ENCODE measurements at regions not wholly inside any gene's neighbourhood (a gene's known extent, or its start where the extent isn't known, plus 50 kb on each side); places are given as distances from the start of the nearest gene placed in this dataset.

DNA sequence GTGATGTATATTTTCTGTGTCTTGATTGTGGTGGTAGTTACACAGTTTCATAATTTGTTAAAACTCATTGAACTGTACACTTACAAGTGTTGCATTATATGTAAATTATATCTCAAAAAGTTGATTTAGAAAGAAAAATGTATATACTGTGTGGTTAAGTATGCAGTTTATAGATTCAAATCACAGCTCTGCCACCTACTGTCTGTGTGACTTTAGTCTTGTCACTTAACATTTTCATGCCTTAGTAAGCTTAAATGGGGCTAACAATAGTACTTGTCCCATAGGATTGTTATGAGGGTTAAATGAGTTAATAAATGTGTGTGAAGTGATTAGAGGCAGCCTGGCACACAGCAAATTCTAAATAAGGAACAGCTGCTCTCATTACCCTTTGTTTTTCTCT, 120.9 kb upstream of the P2RY1 start:
- no peak for DNase-seq (ENCODE audit: low read depth in 3 of 3, low spot score in 1 of 3)

DNA sequence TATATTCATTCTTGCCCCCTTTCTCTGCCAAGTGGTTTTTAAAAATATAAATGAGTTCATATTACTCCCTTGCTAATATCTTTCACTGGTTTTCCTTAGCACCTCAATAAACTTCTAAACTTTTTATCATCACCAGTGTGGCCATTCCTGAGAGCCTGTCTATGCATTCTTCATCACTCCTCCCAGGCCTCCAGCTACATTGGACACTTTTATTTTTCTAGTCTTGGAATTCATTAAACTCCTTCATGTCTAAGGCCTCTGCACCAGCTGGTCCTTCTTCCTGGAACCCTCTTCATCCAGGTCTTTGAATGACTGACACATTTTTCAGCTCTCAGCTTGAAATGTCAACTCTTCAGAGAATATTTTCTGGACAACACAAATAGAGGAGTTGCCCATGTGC, 120.4 kb upstream of the P2RY1 start:
- no peak for DNase-seq (ENCODE audit: low read depth in 3 of 3, low spot score in 1 of 3)

DNA sequence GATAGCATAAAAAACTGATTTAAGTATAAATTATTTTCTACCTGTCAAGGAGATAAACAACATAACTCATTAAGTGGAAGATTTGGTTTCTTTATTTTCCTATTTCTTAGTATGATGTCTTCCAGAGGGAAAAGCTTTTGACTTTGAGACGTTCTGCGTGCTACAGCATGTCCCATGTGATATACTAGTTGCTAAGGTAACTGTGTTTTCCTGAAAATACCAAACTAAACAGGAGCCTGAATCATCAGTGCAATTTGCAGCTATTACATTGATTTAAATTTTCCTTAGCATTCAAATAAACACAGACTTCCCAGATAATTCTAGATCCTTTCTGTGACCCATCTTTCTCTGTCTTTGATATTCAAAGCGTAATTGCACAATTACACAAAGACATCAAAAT, 117.7 kb upstream of the P2RY1 start:
- no peak for DNase-seq (ENCODE audit: low read depth in 3 of 3, low spot score in 1 of 3)

DNA sequence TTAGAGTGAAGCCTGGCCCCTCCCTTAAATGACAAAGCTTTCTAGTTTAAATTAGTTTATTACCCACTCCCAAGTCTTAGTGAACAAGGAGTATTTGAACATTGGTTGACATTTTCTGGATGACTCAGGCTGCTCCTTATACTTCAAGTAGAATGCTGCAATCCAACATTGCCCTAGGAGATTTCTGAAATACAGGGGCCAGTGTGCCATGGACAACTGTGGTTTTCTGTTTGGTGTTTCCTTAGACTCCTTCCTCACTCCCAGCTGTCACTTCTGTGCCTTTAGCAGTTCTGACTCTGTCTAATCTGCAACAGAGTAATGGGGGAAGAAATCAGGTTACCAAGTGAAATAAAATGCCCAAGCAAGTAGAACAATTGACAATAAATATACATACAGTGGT, 116.1 kb upstream of the P2RY1 start:
- no peak for DNase-seq (ENCODE audit: low read depth in 3 of 3, low spot score in 1 of 3)

DNA sequence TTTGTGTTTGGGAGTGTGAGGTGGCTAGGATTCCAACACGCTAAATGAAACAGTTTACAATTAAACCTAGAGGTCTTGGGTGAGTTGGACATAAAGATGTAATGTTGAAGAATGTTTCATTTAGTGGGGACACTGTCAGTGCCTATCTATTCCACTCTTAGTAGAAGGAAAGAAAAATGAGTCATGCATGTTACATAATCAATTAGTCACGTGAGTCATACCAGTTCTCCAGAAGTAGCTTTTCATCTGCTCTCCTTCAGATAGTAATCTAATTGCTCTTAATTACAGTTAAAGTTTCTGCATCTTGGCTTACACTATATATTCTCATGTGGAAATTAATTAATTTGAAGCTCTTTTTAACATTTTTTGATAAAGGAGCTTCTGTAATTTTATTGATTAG, 115.7 kb upstream of the P2RY1 start:
- no peak for DNase-seq (ENCODE audit: low read depth in 3 of 3, low spot score in 1 of 3)

DNA sequence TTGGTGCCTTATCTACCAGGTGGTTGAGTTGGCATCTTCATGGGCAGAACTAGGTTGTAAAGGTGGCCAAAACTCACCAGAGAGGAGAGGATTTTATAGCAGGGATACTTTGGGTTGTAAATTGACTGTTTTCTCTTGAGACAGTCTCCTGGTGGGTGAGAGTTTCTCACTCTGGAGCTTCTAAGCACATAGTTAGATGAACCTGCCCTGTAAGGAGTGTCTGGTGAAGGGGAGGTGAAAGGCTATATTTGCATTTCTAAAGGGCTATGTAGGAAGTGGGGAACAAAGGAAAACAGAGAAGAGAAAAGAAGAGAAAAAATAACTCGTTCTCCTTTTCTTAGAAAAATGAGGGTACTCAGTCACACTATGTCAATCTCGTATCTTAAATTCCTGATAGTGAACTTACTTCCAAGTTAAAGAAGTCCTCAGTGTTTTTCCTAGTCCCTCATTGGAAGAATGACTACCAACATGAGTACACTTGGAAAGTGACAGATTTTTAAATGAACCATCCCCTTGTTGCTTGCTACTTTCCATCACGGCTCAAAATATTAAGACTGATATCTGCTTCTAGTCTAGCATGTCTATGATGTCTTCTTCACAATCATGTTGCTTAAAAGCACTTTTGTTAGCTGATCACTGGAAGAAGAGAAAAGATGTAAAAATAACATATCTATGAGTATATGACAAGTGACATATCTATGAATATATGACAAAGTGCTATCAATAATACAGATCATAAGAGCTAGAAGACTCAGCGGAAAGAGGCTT, 113.8 kb upstream of the P2RY1 start:
- no peak for DNase-seq (ENCODE audit: low read depth in 3 of 3, low spot score in 1 of 3)

DNA sequence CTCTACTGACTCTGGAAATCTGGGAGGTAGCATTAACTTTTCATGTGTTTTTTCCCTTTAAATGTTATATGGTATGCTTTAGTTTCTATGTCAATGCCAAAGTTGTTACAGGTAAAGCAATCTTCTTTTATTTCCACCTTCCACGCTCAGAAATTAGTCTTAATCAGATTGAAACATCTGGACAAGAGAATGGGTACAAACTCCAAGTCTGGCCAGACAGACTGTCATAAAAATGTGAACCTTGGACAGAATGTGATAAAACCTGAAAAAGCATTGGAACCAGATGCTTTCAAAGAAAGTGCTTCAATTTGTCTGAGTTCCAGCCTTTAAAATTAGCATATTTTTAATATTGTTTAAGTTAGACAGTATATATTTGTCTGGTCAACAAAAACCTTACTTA, 110.7 kb upstream of the P2RY1 start:
- no peak for DNase-seq (ENCODE audit: low read depth in 3 of 3, low spot score in 1 of 3)

DNA sequence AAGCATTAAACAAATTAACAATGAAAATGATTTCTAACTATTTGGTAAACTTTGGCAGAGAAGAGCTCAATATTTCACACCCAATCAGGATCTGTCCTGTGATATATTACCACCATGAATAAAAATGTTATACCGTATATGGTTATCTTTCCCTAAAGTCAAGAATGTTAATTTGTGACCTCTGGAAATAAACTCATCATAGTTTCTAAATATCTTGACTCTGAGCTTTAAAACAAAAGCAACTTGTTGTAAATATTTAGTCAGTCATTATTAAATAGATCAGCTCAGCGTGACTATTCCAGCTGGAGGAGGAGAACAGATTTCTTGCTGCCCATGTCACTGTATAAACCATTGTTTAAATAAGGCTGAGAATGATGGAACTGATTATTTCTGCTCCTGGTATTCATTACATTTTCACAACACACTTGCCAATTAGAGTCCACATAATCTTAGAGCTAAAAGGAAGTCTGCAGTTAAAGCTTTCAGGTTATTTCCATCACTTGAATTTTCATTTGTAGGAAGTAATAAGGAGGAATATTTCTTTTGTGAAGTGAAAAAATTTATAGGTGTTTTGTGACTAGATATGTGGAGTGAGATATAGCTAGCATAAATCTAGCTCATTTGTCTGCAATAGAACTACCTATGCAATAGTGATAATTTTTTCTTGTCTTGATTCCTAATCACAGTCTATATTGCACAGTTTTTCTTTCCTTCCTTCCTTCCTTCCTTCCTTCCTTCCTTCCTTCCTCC, 106.5 kb upstream of the P2RY1 start:
- no peak for DNase-seq (ENCODE audit: low read depth in 3 of 3, low spot score in 1 of 3)

DNA sequence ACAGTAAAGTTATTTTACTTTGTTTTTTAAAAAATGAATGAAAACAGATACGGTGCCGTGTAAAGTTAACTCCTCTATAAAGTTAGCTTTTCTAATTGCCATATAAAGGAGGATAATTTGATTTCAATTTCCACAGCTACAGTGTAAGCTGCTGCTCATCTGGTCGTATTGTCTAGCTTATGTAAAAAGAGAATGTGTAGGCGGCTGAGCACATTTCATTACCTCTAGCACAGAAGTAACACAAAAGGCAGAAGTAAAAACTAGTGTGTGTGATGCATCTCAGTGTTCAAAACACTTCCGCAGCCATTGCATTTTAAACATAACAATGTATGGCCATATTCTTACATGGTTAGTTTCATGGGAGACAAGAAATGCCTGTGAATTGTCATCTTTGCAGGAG, 105.0 kb upstream of the P2RY1 start:
- DNase-seq (ENCODE audit: low read depth in 3 of 3, low spot score in 1 of 3), result no peak

DNA sequence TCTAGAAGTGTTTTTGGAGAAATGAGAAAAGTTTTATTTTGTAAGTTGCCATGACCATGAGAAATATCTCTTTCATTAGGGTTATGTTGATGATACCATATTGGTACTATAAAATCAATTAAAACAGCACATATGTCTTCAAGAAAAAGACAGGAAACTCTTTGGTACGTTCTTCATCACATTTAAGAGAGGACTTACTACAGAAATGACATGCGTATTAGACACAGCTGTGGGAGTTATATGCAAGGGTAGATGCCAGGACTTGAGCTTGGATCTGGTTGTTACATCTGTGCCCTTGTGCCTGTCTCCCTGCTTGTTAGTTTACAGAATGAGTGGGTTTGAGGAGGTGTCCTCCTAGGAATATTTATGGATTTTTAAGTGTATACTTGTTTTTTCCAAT, 103.4 kb upstream of the P2RY1 start:
- DNase-seq (ENCODE audit: low read depth in 3 of 3, low spot score in 1 of 3), result no peak

DNA sequence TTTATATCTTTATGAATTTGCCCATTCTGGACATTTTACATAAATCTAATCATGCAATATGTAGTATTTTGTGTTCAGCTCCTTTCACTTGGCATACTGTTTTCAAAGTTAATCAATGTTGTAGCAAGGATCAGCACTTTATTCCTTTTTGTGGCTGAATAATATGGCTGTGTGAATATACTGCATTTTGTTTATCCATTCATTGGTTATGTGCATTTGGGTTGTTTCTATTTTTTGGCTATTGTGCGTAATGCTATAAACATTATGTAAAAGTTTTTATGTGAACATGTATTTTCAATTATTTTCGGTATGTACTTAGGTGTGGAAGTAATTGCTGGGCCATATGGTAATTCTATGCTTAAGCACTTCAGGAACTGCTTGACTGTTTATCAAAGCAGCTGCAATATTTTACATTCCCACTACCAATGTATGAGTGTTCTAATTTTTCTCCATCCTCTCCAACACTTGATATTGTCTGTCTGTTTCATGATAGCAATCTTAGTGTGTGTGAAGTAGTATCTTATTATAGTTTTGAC, 101.3 kb upstream of the P2RY1 start:
- no peak for DNase-seq (ENCODE audit: low read depth in 3 of 3, low spot score in 1 of 3)

DNA sequence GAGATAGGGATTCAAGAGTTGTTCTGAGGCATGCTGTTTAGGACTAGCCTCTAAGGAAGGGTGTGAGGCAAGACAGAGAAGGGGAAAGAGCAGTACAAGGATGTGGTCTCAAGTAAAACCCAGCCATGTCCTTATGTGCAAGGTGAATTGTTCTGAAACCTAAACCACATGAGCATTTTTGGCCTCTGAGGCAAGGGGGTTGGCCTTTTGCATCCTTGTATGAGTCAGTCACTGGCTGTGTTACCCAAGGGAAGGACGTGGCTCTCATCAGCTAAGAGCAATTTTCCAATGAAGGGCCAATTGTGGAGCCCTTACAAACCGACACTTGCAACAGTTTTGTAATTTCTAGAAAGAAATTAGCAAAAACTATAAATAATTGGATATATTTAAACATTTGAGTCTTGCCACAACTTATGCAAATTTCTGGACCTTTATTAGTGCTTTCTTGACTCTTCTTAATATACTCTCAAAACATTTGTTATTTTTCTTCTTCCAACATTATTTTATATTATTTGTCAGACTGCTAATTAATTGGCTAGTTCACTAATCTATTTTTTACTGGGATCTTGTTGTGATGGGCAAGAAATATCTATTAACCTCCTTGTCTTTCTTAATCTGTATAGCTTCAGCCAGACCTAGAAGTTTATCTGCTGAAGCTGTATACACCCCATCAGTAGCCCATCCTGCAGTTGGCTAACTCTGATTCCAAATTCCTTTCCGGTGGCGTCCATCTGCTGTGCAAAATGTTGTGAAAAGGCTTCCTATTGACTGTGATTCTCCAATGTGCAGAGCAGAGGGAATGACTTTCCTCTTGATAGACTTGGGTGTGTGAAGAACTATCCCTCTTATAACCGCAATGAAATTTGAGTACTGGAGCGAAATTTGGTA, 97.7 kb upstream of the P2RY1 start:
- no peak for DNase-seq (ENCODE audit: low read depth in 3 of 3, low spot score in 1 of 3)

DNA sequence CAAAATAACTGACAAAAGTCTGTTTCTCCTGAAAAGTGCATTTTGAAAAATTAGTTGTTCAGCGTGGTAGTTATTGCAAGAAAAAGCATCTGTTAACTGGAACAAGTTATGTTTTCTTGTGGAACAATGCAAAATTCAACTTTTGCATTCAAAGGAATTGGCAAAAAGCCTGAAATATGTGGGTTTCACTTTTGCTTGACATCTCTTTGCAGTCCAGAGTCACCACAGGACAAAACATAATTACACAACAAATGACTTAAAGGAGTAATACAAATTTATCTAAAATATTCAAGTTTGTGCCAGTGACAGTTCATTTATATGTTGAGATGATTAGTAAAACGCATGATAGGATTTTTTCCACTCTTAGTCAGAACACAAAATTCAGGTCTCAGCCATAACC, 96.3 kb upstream of the P2RY1 start:
- DNase-seq (ENCODE audit: low read depth in 3 of 3, low spot score in 1 of 3), result no peak

DNA sequence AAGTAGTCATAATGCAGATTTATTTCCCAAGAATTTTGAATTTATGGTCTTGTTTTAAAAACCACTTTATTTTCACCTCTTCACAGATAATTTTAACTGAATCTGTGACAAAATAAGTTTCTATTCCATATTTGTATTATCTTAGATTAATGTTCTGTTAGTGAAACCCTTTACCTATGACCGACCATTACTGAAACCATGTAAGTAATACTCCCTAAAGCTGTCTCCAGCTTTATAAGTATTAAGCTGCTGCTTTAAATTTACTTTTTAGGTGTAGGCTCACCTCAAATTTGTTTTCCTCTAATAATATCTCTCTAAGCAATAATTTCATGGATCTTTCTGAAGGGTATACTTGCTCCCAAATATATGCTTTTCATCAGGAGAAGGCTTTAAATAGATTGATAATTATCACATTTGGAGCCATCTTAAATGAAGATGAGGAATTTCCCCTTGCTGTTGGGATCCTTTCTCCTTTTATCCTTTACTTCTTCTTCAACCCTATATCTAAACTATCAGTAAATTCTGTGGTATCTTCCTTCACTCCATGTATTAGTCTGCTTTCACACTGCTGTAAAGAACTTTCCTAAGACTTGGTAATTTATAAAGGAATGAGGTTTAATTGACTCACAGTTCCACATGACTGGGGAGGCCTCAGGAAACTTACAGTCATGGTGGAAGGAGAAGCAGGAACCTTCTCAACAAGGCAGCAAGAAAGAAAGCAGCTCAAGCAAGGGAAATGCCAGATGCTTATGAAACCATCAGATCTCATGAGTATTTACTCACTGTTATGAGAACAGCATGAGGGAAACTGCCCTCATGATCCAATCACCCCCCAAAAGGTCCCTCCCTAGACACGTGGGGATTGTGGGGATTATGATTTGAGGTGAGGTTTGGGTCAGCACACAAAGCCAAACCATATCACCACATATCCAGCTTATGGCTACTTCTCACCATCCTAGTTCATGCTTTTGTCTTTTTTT, 92.3 kb upstream of the P2RY1 start:
- DNase-seq (ENCODE audit: low read depth in 3 of 3, low spot score in 1 of 3), result no peak

DNA sequence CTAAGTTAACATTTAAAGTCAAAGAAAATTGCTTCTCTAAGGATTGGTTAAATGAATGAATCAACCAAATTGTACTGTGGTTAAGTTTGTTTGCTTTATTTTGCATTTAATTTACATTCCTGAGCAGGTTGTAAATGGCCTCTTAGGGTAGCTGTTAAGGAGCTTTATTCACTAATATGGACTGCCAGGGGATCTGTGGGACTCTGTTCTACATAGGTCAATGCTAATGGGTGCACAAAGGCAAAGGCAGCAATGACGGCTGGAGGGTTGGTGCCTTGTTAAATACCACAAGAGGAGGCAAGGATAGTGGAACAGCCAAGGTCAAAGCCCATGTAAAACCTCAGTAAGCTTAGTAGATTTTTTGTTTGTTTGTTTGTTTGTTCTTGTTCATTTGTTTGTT, 89.3 kb upstream of the P2RY1 start:
- no peak for DNase-seq (ENCODE audit: low read depth in 3 of 3, low spot score in 1 of 3)

DNA sequence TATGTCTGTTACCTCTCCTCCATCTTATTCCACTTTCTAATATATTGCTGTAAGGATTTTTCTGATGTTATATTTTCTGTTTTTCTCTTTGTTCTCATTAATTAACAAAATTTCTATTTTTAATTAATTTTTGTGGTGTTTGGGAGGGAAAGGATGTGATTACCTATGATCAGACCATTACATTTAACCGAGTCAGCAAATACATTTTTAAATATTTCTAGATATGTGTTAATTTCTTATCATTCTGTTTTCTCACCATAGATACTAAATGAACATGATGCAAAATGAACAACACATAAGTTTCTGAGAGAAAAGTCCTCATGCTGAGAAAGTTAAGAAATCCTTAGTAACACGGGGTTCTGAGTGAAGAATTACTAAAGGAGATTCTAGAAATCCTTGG, 80.6 kb upstream of the P2RY1 start:
- DNase-seq (ENCODE audit: low read depth in 3 of 3, low spot score in 1 of 3), result no peak

DNA sequence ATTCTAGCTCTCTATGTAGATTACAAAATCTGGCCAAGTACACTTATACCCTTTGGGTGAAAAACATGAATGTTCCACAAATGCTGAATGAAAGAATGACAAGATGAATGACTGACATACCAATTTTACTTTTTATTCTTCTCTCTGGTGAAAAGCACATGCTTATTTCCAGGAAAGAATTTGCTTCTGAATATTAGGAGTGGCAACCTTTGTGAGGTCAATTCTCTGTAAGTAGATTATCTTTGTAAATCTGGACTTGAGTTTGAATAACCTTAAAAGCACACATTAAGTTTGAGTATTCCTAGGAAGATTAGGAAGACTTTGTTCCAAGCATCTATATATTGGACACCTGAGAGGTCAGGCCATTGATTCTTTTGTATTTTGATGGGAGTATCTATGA, 78.1 kb upstream of the P2RY1 start:
- no peak for DNase-seq (ENCODE audit: low read depth in 3 of 3, low spot score in 1 of 3)

DNA sequence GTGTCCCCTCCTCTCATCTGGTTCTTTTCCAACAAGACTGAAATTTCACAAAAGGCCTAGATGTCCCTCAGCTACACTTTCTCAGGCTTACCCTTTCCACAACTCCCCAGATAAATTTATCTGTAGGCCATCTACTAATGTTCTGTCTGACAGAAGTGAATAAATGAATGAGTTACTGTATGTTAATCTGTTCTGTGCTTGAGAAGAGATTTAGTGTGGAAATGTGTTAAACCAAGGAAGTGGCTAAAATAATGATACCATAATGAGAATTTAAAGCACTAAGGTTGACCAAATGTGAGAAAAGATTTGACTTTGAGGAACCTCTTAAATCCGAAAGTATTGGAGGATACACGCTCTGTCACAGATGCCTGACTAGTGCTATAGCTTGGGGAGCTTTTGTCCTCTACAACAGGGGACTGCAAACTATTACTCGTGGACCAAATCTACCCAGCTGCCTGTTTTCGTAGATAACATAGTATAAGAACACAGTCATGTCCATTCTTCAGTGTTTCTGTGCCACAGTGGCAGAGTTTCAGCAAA, 74.8 kb upstream of the P2RY1 start:
- DNase-seq (ENCODE audit: low read depth in 3 of 3, low spot score in 1 of 3), result no peak

DNA sequence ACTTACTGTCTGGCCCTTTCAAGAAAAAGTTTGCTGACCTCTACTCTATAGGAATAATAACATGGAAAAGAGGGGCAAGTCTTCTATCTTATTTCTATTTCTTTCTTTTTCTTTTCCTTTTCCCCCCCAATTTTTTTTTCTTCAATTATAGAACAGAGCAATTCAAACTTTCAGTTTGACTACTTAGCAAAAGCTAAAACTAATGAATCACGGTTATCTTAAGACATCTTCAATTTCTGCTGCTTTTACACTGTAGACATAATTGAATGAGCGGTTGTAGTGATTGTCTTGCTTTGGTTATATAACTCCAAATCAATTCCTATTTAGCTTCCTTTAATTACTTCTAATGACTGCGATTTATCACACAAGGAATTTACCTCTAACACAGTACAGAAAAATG, 74.3 kb upstream of the P2RY1 start:
- no peak for DNase-seq (ENCODE audit: low read depth in 3 of 3, low spot score in 1 of 3)

DNA sequence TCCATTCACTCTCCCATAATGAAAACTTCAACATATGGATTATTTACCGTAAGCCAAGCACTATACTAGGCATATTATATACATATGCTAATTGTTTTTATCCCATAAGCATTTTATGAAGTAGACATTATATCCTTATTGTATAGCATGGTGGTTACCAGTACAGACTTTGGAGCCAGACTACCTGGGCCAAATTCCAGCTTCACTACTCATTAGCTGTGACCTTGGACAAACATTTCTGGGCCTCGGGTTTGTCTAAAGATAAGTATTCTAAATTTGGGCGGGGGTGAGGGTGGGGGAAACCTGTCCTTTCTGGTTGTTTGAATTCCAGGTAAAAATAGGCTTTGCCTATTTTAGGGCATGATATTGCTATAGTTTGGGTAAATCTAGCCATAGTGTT, 66.5 kb upstream of the P2RY1 start:
- no peak for DNase-seq (ENCODE audit: low read depth in 3 of 3, low spot score in 1 of 3)

Measured in stimulated activated CD4-positive, alpha-beta T cell treated with anti-CD3 and anti-CD28 coated beads, TNF-alpha, amount 100 ng/mL, for 1 hour (primary cell).